Astrocyte (in vitro differentiated cells and primary cell): ENCODE measurements at regions not wholly inside any gene's neighbourhood (a gene's known extent, or its start where the extent isn't known, plus 50 kb on each side); places are given as distances from the start of the nearest gene placed in this dataset.

Experiments
- EZH2 ChIP-seq: IDR thresholded peaks from 2 replicates; pipeline ENCODE4 v1.6.1; 2012; ENCODE audit warnings: mild to moderate bottlenecking, low read length, inconsistent platforms; ENCODE audit not compliant: insufficient read depth
- TF ChIP-seq, protein P1 (sequence below): IDR thresholded peaks from 2 replicates; pipeline ENCODE4 v1.5.1; 2011; ENCODE audit warnings: low read depth, mild to moderate bottlenecking, inconsistent platforms, low read length, moderate library complexity; ENCODE audit not compliant: insufficient read depth

DNA sequence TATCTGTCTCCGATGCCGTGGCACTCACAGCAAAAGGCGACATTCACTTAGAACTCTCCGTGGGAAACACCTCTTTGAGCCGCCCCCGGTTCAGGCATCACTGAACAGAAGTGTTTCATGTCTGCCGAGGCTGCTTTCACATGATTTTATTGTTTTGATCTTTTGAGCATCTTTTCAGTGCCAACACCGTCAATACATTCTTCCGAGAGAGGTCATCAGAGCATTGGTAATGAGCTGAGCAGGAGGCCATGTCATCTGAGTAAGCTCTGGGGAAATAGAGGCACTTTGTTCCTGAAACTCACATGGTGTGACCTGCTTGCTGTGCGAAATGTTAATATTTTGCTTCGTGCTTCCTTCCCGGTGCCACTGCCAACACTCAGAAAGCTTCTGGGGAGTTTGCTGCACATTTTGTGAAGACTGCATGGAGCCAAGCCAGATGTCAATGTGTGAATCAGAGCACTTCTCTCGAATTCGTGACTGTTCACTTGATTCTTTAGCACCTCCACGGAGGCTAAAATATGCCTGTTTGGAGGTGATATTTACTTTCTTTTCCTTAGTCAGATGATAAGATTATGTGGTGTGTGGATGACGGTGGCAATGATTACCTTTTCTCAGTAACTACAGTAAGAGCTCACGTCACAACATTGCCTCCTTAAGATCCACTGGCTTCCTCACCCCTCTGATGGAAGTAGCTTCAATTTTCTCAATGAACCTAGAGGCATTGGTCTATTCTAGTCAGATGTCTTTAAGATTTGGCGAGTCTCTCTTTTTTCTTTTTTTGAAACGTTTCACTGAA lies 222.3 kb upstream of the HS3ST1 start:
- TF ChIP-seq, protein P1, sequence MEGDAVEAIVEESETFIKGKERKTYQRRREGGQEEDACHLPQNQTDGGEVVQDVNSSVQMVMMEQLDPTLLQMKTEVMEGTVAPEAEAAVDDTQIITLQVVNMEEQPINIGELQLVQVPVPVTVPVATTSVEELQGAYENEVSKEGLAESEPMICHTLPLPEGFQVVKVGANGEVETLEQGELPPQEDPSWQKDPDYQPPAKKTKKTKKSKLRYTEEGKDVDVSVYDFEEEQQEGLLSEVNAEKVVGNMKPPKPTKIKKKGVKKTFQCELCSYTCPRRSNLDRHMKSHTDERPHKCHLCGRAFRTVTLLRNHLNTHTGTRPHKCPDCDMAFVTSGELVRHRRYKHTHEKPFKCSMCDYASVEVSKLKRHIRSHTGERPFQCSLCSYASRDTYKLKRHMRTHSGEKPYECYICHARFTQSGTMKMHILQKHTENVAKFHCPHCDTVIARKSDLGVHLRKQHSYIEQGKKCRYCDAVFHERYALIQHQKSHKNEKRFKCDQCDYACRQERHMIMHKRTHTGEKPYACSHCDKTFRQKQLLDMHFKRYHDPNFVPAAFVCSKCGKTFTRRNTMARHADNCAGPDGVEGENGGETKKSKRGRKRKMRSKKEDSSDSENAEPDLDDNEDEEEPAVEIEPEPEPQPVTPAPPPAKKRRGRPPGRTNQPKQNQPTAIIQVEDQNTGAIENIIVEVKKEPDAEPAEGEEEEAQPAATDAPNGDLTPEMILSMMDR: no peak
- no peak for TF ChIP-seq EZH2
